GM21390 (cell line): ENCODE measurements at regions not wholly inside any gene's neighbourhood (a gene's known extent, or its start where the extent isn't known, plus 50 kb on each side); places are given as distances from the start of the nearest gene placed in this dataset.

Experiments used
- ATAC-seq: cut with Tn5 transposase; IDR thresholded peaks from one replicate; pipeline ENCODE4 v1.9.1; 2021; ENCODE audit not compliant: unreplicated experiment

DNA sequence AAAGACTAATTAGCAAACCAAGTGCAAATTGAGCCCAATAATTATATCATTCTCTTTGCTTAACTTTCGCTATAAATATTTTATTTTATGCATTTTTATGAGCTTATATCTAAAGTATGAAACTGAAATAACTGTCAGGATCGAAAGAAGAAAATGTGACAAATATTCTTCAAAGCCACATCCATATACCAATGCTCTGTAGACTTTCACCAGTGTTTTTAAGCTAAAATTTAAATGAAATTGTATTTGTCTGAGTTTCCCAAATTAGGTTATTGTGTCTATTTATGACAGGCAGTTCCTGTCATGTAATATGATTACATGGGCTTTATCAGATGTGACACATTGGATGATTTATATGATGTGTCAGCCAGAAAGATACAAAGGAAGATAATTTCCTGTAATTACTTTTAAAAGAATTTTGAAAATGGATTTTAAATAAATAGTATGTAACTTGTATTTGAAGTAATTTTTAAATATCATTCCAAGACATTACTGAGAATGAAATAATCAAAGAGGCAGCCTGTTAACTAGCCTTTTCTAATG, 317.9 kb upstream of the KLF6 start:
- no peak for ATAC-seq

- no peak for ATAC-seq
Measured at GRCh38 chr10:4101918-4102654, 317.1 kb upstream of the KLF6 start.

DNA sequence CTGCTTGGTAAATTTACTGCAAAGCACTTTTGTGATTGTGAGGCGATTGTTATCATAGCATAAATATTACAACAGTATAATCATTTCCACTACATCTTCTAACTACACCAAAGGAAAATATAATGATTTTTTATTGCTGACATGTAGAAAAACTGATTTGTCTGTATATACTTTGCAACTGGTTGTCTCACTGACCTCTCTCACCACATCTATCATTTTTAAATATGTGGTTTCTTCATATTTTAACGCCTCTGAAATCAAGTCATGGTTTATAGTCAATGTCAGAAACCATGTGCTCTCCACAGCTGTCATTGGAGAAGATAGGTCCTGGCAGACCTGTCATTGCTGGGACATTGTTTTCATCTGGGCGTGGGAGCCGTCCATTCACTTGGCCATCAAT, 315.4 kb upstream of the KLF6 start:
- no peak for ATAC-seq

DNA sequence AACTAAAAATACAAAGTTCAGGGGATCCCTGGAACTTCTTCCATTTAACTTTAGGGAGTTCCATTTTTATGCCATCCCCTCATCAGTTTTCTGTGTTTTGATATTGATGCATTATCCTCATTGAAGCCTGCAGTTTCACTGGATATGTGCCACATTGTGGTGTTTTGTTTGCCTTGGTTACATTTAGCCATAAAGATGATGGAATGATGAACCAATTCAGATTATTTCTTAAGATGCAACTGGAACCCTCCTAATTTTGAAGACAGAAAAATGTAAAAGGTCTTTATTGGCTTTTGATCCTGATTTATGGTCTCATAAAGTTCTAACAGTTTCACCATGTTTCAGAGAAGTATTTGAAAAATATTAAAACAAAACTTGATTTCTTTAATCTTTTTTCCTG, 314.2 kb upstream of the KLF6 start:
- ATAC-seq = no peak

GRCh38 chr10:4095166-4095917, 310.3 kb upstream of the KLF6 start:
- ATAC-seq = no peak

DNA sequence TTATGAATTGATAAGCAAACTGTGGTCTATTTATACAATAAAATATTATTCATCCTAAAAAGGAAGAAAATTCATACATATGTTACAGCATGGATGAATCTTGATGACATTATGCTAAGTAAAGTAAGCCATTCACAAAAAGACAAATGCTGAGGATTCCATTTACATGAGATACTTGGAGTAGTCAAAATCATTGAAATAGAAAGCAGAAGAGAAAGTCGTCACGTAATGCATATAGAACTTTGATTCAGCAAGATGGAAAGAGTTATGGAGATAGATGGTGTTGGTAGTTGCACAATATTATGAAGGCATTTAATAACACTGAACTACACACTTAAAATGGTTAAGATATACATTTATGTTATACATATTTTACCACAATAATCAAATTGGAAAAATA, 309.7 kb upstream of the KLF6 start:
- no peak for ATAC-seq

DNA sequence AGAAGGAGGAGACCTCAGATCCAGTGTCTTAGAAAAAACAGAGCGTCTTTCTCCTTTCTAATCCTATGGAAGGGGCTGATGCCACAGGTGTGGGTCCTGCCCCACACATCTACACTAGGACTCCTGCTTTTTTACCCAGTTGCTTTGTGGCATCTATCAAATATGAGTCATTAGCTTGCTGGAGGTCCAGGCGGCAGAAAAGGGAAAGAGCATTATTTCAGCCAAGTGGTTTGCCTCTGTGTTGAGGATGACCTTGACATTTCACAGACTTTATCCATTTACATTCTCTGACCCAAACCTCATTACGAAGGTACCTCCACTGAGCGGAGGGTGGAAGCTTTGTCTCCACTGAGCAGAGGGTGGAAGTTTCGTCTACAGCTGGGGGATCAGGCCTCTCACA, 308.4 kb upstream of the KLF6 start:
- no peak for ATAC-seq

DNA sequence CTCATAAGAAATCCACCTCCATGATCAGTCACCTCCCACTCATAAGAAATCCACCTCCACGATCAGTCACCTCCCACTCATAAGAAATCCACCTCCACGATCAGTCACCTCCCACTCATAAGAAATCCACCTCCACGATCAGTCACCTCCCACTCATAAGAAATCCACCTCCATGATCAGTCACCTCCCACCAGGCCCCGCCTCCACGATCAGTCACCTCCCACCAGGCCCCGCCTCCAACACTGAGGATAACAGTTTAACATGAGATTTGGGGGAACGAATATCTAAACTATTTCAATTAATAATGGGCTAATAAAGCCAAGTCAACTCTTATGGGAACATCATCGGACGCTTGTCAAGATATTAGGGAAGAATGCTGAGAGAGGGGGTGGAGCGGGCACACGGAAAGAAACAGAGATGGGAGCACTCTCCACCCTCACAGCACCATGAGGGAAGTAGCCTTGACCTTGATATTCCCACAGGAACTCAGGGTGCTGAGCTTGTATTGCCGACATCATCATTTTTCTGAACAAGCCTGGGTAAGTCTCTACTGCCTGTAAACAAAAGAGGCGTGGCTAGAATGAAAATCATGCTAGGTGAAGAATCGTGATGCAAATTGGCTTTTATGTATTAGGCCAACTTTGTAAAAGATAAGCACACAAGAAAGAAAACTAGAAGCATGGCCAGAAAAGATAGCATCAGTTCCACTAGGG, 303.5 kb upstream of the KLF6 start:
- no peak for ATAC-seq

- ATAC-seq = no peak
Measured at GRCh38 chr10:4086131-4086898, 301.3 kb upstream of the KLF6 start.

GRCh38 chr10:4083509-4084003, 298.5 kb upstream of the KLF6 start:
- ATAC-seq = no peak

DNA sequence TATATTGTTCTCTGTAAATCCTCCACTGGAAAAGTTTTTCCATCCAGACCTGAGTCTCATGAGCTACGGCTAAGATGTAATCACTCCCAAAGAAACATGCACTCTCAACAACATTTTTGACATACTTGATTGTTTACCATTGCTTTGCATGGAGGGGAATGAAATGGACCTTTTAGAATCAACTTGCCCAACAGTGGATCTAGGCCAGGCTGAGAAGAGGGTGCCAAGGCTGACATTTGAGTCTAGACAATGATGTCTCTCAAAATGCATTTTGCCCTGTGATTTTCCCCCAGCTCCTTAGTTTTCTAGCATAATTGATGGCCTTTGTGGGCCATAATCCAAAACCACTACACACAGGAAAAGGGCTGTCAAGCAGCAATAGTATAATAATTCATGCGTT, 297.9 kb upstream of the KLF6 start:
- no peak for ATAC-seq

DNA sequence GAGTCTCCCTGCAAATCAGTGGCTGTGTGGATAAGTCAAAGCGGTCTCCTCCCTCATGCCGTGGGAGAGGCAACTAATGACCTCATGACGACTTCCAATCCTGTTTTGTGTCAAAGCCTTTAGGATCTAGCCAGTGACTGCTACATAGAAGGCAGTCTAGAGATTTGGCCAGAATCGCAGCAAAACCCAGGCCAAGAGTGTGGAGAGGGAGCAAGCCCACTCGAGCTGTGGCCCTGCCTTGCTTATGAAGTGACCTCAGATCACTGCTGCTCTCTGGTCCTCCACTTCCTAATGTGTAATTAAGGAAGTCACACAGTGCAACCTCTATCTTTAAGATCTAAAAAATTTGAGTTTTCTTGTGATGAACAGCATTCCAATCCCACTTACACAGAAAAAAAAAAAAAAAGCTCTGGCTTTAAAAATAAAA, 296.7 kb upstream of the KLF6 start:
- no peak for ATAC-seq

- no peak for ATAC-seq
Measured at GRCh38 chr10:4080225-4080805, 295.3 kb upstream of the KLF6 start.

- ATAC-seq = no peak
Measured at GRCh38 chr10:4079803-4080202, 294.8 kb upstream of the KLF6 start.

DNA sequence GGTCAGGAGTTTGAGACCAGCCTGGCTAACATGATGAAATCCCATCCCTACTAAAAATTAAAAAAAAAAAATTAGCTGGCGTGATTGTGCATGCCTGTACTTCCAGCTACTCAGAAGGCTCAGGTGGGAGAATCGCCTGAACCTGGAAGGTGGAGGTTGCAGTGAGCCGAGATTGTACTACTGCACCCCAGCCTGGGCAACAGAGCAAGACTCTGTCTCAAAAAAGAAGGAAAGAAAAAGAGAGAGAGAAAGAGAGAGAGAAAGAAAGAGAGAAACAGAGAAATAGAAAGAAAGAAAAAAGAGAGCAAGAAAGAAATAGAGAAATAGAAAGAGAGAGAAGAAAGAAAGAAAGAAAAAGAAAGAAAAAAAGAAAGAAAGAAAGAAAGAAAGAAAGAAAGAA, 292.8 kb upstream of the KLF6 start:
- ATAC-seq = no peak

DNA sequence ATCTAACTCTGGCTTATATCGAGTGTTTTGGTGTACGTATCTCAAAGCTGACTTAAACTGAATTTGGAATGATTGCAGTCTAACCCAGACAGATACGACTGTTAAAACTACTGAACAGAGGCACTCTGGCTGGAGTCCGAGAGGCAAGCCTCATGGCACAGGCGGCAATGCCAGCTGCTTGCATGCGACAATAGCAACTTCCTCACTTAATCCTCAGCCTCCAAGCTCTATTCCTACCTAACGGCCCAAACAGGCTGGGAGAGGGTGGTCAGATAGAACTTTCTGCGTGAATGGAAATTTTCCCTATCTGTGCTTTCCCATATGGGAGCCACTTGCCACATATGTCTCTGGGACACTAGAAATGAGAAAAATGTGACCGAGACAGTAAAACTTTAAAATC, 292.0 kb upstream of the KLF6 start:
- ATAC-seq = no peak

- ATAC-seq = no peak
Measured at GRCh38 chr10:4075443-4075842, 290.4 kb upstream of the KLF6 start.

DNA sequence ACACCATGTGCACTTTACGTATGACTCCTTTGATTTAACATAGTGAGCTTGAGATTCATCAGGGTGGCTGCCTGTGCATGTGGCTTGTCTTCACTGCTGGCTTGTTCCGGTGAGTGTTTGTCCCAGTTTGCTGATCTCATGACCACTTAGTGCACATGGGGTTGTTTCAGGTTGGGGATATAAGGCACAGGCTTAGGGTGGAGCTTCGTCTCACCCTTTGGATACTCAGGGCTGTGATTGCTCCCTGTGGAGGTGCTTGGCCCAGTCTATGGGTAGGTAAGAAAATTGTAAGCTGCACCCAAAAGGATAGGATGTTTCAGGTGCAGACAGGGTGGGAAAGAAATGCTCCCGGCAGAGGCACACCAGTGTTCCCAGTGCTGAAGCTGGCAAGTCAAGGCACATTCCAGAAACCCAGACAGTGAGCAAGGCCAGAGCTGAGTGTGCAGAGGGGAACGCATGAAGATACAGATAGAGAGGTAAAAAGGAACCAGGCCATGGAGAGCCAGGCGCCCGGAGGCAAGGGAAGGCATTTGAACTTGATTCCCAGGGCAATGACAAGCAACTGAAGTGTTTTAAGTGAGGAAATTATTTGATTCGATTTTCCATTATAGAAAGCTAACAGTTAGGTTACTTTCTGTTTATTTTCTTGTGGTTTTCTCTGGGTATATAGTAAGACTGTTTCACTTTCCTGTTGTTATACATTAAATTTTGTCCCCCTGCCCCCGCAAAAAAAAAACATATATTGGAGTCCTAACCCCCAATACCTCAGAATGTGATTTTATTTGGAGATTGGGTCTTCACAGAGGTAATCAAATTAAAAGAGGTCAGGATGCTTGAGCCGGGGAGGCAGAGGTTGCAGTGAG, 289.8 kb upstream of the KLF6 start:
- no peak for ATAC-seq

DNA sequence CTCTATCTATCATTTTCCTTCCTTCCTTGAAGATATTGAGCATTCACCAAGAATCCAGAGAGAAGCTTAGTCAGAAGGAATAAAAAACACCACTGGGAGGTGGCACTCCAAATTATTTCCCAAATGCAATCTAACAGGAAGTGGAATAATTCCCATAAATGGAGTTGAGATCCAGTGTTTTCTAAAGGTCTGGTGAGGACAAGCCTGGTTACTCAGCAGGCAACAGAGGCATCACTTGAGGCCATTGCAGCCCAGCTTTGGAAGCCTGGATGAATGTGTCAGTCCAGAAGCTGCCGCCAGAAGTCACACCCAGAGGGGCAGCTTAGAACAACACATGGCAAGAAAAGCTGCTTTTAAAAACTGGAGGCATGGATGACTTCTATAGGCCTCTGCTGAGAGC, 288.9 kb upstream of the KLF6 start:
- no peak for ATAC-seq
